Lung microvascular endothelial cell (primary cell): ENCODE measurements at regions not wholly inside any gene's neighbourhood (a gene's known extent, or its start where the extent isn't known, plus 50 kb on each side); places are given as distances from the start of the nearest gene placed in this dataset.

Experiments
- DNase-seq, 2 donors: peaks; one replicate each; pipeline versions ENCODE4 v3.0.0 to v3.0.0-alpha.2; 2010; ENCODE audit warnings: low read depth in 2 of 2

GRCh38 chr22:27463121-27463660 lies 338.4 kb downstream of the MN1 start:
- DNase-seq: no peak

DNA sequence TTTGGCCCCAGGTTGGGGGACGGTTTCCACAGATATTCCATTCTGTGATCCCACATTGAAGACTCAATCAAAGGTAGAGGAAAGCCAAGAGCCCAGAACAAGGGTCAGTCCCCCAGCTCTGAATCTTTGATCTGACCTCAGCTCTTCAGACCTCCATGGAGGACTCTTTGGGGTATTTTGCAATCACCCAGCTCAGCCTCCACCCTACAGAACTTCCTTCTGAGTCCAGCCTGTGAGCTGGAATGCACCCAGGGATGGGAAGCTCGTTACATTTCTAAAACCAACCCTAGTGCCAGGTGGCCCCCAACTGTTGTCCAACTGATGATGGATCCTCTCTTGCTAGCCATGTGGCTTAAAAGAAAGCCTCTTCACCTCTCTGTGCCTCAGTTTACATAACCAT lies 335.3 kb downstream of the MN1 start:
- no peak for DNase-seq

GRCh38 chr22:27466778-27467438 lies 334.6 kb downstream of the MN1 start:
- DNase-seq: no peak

DNA sequence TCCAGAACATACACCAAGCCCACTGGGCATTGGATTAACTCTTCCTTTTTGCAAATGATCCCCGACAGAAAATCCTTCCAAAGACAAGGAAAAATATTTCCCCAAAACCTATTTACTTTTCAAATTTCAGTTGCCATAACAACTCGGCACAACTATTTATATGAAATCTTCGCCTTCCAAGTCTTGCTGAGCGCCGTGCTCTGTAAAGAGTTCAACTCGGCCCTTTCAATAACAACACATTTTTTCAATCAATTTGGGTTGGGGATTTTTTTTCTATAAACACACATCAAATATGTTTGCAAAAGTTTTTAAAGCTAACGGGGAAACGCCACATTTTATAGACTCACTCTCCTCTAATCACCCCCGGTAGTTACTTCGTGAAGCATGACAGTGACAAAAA lies 333.8 kb downstream of the MN1 start:
- no peak for DNase-seq

DNA sequence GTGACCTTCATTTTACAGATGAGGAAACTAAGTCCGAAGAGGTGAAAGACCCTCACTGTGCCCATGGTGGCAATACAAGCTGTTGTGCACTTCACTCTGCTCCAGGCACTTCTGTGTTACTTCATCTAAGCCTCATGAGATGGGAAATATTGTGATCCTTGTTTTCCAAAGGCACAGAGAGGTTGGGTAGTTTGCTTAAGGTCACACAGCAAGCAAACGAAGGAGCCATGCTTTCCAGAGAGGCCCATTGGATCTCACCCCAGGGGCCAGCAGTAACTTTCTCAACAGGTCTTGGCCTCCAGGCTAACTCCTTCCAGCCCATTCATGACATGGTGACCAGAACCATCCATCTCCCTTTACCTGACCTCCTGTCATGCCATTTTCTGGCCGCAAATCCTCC lies 332.8 kb downstream of the MN1 start:
- DNase-seq: no peak

DNA sequence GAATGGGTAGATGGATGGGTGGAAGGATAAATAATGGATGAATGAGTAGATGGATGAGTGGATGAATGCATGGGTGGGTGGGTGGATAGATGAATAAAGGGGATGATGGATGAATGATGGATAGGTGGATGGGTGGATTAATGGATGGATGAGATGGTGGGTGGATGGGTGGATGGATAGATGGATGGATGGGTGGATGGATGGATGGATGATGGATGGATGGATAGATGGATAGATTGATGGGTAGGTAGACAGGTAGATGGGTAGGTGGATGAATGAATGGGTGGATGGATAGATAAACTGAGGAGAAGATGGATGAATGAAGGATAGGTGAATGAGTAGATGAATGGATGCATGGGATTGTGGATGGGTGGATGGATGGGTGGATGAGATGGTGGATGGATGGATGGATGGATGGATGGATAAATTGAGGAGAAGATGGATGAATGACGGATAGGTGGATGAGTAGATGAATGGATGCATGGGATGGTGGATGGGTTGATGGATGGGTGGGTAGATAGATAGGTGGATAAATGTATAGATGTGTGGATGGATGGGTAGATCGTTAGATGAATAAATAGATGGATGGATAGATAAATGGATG lies 331.3 kb downstream of the MN1 start:
- DNase-seq: no peak

- DNase-seq: no peak
Observed at GRCh38 chr22:27472975-27473374, 328.6 kb downstream of the MN1 start.

DNA sequence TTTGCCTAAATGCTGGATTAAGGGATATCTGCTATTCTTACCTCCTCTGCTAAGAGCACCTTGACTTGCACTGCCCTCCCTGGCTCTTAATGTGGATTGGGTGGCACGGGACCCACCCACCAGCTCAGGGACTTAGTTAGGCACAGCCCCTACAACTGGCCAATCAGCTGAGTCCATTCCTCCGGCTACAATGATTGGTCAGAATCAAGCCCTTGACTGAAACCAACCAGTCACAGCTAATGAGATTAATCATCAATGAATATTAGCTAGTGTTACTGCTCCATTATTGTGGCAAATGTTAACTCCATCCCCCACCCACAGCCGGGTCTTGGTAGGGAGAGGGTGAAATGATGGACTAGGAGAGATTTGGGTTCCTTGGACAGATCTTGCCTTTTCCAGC lies 328.0 kb downstream of the MN1 start:
- no peak for DNase-seq

- DNase-seq: no peak
Observed at GRCh38 chr22:27474112-27474571, 327.4 kb downstream of the MN1 start.

- peak; percentile 48 to 83 for DNase-seq
Observed at GRCh38 chr22:27474711-27475547, 326.6 kb downstream of the MN1 start.

DNA sequence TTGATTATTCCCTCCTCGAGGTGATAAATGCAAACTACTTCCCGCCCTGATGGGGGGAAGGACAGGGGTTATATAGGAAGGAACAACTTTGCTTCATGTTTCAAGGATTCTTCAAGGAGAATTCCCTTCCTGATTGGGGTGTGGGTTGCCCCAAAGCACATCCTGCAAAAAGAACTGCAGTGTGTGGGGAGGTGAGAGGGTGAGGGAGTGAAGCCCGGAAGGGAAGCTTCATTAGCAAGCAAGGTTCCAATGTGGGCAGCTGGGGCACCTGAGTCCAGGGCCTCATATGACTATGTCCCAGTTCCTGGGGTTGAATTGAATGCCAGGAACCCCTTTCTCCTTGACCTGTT lies 326.0 kb downstream of the MN1 start:
- DNase-seq: peak in 1 of 2 donors; percentile 21

DNA sequence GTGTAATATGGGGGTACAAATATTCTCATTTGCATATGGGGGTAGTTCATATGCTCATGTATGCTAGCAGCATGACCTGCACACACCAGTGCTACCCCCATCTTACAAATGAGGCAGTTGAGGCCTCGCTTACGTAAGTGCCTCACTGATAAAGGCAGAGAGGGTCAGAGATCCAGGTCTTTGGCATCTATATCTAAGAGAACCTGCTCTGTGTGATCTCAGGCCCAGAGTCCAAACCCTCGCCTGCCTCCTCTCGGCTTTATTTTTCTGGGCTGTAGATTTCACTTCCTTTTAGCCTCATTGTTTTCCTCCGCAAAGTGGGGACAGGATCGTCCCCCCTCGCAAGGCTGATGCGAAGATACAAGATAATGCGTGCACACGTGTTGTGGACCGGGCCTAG lies 325.2 kb downstream of the MN1 start:
- no peak for DNase-seq

DNA sequence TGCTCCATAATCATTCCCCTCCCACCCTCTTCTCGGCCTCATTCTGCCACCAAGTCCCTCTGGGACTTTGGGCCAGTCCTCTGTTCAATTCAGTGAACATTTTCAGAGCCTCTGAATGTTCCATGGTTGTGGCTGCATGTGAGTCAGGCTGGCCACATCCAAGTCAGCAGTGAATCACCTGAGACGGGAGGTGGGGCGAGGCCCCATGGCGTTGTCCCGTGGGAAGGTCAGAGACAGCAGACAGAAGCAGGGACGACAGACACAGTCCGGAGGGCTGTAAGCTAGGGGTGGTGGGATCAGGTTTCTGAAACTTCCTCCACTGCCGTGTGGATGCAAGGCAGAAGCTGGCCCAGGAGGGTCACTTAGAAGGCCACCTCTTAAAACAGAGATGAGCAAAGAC lies 324.8 kb downstream of the MN1 start:
- peak in 1 of 2 donors; percentile 50 for DNase-seq

DNA sequence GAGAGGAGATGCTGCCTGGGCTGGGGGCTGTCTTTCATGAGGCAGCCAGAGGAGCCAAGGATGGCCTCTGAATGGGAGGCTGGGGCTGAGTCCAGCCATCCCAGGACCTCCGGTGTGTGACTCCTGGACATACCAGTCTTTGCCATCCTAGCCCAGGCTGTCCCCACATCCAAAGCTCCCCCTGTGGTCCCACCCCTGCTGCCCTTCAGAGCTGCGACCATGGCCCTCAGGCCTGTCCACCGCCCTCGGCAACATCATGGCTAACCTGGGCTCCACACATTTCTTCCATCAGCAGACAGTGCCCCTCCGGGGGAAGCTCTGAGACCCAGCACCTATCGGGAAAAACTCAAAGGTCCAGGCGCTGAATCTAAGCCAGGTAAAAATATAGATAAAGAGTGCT lies 324.4 kb downstream of the MN1 start:
- DNase-seq: no peak

- no peak for DNase-seq
Observed at GRCh38 chr22:27480487-27480886, 321.1 kb downstream of the MN1 start.

GRCh38 chr22:27482402-27482801 lies 319.2 kb downstream of the MN1 start:
- DNase-seq: no peak

- DNase-seq: no peak
Observed at GRCh38 chr22:27483095-27483785, 318.3 kb downstream of the MN1 start.

DNA sequence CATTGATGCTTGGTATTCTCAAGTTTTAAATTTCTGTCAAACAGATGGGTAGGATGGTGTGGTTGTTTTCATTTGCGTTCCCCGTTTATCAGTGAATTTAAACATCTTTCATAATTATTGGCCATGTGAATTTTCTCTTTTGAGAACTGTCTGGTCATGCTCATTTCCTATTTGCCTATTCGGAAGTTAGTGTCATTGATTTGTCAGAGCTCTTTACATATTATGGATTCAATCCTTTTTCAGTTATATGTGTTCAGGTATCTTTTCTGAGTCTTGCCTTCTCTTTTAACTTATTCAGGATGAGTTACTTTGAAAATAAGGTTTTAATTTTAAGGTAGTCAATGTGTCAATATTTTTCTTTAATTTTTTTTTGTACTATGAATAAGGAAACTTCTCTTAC lies 315.7 kb downstream of the MN1 start:
- DNase-seq: no peak

- DNase-seq: peak in 1 of 2 donors; percentile 26
Observed at GRCh38 chr22:27487600-27488452, 313.7 kb downstream of the MN1 start.

GRCh38 chr22:27488456-27489177 lies 312.9 kb downstream of the MN1 start:
- peak; percentile 14 to 58 for DNase-seq
